DMS153 (cell line): ENCODE measurements at regions not wholly inside any gene's neighbourhood (a gene's known extent, or its start where the extent isn't known, plus 50 kb on each side); places are given as distances from the start of the nearest gene placed in this dataset.
"Not testable (repeated sequence)": the region's sequence is repeated elsewhere in the genome, so short reads cannot be mapped to it uniquely, and the experiment has no call there.

ENCODE experiments used
- DNase-seq: peaks from one replicate; lab custom pipeline; 2025; lab: John Stamatoyannopoulos, UW

- no peak for DNase-seq
Measured at GRCh38 chr2:150267651-150268415, 219.6 kb downstream of the RND3 start.

DNA sequence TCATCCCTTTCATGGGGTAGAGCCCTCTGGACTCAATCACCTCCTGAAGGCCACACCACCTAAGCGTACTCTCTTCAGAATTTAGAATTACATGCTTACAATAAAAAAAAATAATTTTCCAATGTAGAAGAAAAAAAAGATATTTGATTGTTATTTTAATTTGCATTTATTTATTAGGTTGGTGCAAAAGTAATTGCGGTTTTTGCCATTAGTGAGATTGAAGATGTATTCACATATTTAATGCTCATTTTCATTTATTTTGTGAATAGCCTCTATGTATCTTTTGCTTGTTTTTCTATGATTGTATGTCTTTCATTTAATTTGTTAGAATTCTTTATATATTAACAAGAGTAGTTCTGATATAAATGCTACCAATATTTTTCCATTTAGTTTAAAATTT lies 220.5 kb downstream of the RND3 start:
- no peak for DNase-seq

DNA sequence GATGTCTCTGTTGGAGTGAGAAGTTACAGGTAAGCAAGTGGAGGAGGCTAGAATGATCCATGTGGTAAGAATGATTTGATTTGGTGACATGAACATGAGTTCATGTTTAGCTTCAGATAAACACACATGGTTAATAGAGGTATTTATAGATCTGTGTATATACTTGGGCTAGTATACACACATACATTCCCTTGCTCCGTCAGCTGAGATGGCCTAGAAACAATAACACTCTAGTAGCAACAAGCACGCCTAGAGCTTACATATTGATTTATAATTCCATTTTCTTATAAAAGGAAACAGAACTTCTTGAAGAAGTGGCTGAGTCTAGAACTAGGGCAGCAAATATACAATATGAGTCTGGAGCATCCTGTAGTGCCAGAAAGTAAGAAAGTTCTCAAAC lies 223.0 kb downstream of the RND3 start:
- no peak for DNase-seq

DNA sequence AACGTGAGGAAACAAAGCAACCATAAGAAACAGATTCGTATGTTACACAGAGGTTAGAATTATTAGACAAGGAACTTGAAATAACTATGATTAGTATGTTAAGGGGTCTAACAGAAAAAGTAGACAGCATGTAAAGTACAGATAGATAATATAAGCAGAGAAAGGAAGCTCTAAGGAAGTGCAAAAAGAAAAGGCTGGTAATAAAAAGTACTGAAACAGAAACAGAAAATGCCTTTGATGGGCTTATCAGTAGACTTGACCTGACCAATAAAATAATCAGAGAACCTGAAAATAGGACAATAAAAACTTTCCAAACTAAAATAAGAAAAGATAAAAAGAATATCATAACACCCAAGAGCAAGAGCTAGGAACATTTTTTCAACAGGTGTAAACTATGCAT lies 225.8 kb downstream of the RND3 start:
- DNase-seq: no peak

GRCh38 chr2:150260636-150261035 lies 226.8 kb downstream of the RND3 start:
- no peak for DNase-seq

GRCh38 chr2:150259746-150260145 lies 227.7 kb downstream of the RND3 start:
- DNase-seq: no peak

DNA sequence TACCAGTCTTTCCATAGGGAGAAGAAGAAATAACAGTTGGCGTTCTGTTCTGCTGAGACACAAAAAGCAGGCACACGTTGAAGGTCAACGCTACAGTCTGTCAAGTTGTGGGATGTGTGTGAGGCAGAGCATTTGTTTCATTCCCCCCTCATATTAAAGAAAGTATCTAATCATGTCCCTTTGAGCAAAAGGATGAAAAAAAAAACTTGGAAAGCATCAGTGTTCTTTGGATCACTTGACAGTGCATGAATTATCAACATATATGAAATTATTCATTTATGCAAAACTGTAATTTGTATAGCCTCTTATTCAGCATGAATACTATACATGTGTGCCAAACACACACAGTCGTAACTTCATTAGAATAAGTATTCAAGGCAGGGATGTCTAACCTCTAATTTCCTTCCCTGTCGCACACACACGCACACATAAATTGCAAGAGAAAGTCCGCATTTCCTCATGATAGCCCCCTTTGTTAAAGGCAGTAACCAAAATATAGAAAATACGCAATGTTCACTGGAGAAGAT lies 228.6 kb downstream of the RND3 start:
- DNase-seq: no peak

DNA sequence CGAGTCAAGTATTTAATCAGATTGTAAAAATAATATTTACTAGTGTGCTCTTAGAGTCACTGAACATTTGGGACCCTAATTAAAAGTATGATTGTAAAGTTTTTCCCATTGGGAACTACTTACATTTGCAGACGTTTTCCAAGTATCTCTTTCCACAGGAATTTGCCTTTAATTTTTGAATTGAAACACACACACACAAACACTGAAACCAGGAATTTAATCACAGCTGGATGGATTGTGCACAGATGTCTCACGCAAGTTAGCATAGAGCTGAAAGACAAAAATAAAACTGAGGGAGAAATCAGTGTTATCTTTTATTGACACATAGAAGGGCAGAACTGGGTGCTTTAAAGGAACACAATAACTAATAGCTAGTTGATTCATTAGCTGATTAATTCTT lies 230.7 kb downstream of the RND3 start:
- DNase-seq: no peak

- DNase-seq: no peak
Measured at GRCh38 chr2:150255528-150255927, 231.9 kb downstream of the RND3 start.

- not testable (repeated sequence) for DNase-seq
Measured at GRCh38 chr2:150249735-150250134, 237.7 kb downstream of the RND3 start.

GRCh38 chr2:150247481-150247880 lies 240.0 kb downstream of the RND3 start:
- no peak for DNase-seq

DNA sequence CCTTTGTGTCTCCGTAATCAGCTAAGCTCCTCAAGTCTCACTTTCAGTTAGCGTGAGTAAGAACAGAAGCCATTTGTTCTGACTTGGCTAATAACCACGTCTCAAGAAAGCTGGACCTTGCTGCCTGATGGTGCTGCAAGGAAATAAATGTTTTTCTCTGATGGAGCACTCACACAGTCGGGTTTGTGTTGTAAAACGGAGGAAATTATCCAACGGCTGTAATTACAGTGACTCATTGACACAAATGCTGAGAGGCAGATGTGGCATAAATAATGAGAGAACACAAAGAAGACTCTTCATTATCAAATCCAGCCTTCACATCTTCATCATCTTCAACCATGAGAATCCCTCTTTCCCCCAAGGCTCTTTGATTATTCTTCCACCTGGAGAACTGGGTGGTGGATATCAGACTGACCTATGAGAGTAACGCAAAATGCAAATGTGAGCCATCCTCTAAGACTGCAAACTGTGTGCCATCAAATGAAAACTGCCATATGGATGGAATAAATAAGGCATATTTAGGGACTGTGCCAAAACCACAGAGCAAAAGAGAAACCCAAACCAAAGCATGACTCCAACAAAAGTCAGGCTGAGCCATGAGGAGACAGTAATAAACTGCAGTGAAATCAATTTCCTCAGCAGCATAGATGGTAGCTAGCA lies 252.6 kb downstream of the RND3 start:
- DNase-seq: no peak

GRCh38 chr2:150232871-150233270 lies 254.6 kb downstream of the RND3 start:
- no peak for DNase-seq

DNA sequence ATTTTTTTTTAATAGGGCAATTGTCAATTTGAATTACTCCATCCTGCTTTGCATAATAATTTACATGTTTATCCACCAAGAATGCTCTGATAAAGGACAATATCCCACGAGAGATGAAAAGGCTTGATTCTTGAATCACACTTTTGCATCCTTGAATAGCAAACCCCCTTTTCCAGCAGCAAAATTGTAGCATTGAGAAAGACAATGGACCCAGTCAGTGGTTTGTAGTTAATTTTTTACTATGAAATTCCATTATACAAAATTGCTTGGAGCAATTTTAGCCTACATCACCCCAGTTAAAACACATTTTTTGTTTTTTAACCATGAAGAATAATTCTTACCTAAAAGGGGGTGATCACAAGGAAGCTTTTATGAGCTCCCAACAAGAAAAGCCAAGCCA lies 255.1 kb downstream of the RND3 start:
- no peak for DNase-seq

DNA sequence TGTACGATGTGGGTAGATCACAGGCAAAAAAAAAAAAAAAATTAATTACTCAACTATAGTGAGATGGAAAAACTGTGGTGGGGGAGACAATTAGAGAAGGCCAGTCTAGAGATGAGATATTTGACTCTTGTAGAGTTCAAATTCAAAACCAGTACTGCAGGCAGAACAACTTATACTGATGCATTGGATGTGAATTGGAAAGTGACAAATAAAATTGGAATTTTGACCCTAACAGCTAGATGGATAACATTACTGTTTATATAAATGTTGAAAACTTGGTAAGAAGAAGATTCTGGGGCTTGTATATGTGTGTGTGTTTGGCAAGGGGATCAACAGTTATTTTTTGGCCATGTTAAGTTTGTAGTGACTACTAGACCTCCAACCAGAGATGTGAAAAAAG lies 256.9 kb downstream of the RND3 start:
- no peak for DNase-seq

DNA sequence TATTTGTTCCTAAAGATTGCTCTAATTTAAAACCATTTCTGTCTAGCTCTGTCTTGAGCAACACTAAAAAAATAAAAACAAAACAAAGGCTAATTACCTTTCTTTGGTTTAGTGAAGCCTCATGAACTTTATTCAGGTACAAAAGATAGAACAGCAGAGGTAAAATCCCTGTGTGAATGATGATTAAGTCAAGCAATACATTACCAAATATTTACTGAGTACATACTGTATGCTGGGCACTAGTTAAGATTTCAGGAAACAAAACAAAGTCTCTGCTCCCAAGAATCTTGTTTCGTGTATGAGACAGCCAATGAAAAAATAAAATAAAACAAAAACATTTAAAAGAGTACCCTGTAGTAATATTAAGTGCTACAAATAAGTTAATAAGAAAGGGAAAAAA lies 257.5 kb downstream of the RND3 start:
- no peak for DNase-seq

DNA sequence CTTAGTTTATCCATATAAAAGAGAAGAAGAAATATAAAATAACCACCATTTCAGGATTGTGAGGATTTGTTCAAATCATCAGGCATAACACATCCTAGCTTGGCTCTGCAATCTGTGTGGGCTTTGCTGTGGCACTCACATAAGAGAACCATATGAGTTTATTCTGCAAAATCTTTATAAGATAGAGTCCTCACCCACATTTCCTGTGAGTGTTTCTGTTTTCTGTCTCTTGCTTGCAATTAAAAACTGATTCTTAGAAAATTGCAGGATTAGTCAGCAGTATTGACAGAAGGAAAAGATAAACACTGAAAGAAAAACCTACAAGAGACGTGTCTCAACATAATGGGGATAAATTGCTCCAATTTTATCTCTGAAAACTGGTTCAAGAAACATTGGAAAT lies 258.5 kb downstream of the RND3 start:
- DNase-seq: no peak

DNA sequence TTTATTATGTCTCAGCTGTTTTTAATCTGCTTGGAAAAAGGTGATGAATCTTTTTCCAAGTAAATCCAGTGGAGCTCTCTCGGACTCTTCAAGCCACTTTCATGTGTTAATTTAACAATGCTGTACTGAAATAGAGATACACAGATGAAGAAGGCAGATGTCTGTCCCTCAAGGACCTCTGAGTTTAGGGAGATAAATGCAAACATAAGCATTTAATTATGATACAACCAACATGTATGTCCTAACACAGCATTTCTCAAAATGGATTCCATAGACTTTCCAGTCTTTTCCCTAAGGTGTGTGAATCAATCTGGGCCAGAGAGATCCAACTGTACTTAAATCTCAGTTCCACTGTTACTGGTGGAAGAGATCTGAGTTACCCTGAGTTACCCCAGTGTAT lies 262.4 kb downstream of the RND3 start:
- DNase-seq: no peak

DNA sequence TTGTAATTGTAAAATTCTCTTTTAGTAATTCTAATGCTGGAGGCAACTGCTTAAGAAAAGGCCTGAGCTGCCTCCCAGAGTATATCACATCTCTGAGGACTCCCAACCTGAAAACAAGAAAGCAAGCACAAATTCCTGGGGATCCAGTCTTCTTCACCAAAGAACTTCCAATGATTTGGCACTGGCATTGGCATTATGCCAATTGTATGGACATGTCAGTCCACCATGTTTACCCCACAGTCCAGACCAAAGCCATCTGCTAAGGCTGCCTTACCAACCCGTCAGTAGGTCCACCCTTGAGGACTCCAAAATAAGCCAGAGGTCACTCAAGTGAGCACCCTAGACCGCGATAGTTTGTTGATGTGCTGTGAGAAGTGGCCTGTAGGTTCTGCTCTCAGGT lies 263.1 kb downstream of the RND3 start:
- no peak for DNase-seq

- no peak for DNase-seq
Measured at GRCh38 chr2:150222942-150223341, 264.5 kb downstream of the RND3 start.

DNA sequence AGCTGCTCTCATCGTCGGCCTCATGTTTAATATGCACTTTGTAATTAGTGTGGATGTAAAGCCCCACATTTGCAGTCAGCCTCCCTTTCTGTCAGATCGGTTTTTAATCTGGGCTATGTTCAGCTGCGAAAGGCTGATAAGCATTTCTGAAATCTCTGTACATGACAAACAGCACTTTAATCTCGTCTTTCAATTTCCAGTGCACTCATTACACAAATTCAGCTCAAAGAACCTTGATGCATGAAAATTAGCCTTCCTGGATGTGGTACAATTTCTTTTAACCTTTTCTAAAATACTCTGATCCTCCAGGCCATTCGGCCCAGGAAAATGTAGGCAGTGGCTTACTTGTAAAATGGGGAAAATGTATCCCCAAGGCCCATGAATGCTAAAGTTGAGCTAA lies 265.1 kb downstream of the RND3 start:
- no peak for DNase-seq

DNA sequence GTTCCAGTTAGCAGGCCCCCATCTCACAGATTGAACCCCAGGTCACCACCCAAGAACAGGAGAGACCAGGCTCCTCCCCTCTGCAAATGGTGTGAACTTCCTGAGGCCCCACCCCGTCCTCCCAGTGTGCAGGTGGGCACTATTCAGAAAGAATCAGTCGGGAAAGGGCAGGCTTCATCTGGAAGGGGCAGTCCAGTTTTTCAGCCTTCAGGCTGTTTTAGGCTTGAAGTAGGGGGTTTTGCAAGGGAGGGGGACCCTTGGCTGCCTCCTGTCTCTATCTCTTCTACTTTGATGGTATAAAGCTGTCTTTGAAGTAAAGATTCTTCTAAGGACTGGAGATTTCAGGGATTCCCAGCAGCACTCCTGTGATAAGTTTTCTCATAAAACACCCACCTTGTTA lies 267.6 kb downstream of the RND3 start:
- DNase-seq: no peak

- DNase-seq: no peak
Measured at GRCh38 chr2:150215041-150215440, 272.4 kb downstream of the RND3 start.

- DNase-seq: peak; percentile 41
Measured at GRCh38 chr2:150214626-150215025, 272.8 kb downstream of the RND3 start.
